ENCODE measurements at regions not wholly inside any gene's neighbourhood (a gene's known extent, or its start where the extent isn't known, plus 50 kb on each side); places are given as distances from the start of the nearest gene placed in this dataset.
A peak's percentile ranks its signal among the peaks of the same experiment; 100 is the strongest.

- Histone ChIP-seq H3K27me3 (ENCODE audit: control insufficient read depth, insufficient read depth, low read length) (no peaks in the 10 kb centered on the region), H3K36me3 (replicated peaks; ENCODE audit: control insufficient read depth, insufficient read depth, low read length) (no peaks in the 10 kb centered on the region), H3K4me3 (ENCODE audit: insufficient read depth, low read depth, low read length) (no peak overlapping the region)
- no peak for DNase-seq
Measured at GRCh38 chr7:68503400-68503799, 1094.9 kb upstream of the AUTS2 start.

GRCh38 chr7:68504716-68505115 is 1093.6 kb upstream of the AUTS2 start:
- DNase-seq = no peak
- no peaks in the 10 kb centered on the region for H3K27me3 ChIP-seq (ENCODE audit: control insufficient read depth, insufficient read depth, low read length)
- H3K36me3 ChIP-seq (replicated peaks; ENCODE audit: control insufficient read depth, insufficient read depth, low read length) = no peaks in the 10 kb centered on the region
- H3K4me3 ChIP-seq (ENCODE audit: insufficient read depth, low read depth, low read length) = no peak overlapping the region

- Histone ChIP-seq H3K27me3 (ENCODE audit: control insufficient read depth, insufficient read depth, low read length) (no peaks in the 10 kb centered on the region), H3K4me3 (ENCODE audit: insufficient read depth, low read depth, low read length) (no peak overlapping the region), H3K36me3 (replicated peaks; ENCODE audit: control insufficient read depth, insufficient read depth, low read length) (no peaks in the 10 kb centered on the region)
- no peak for DNase-seq
Measured at GRCh38 chr7:68505721-68506120, 1092.6 kb upstream of the AUTS2 start.

- Histone ChIP-seq H3K36me3 (replicated peaks; ENCODE audit: control insufficient read depth, insufficient read depth, low read length) (no peaks in the 10 kb centered on the region), H3K27me3 (ENCODE audit: control insufficient read depth, insufficient read depth, low read length) (no peaks in the 10 kb centered on the region), H3K4me3 (ENCODE audit: insufficient read depth, low read depth, low read length) (no peak overlapping the region)
- DNase-seq = no peak
Measured at GRCh38 chr7:68507668-68508067, 1090.6 kb upstream of the AUTS2 start.

GRCh38 chr7:68509054-68509453 is 1089.2 kb upstream of the AUTS2 start:
- Histone ChIP-seq H3K27me3 (ENCODE audit: control insufficient read depth, insufficient read depth, low read length) (no peaks in the 10 kb centered on the region), H3K36me3 (replicated peaks; ENCODE audit: control insufficient read depth, insufficient read depth, low read length) (no peaks in the 10 kb centered on the region), H3K4me3 (ENCODE audit: insufficient read depth, low read depth, low read length) (no peak overlapping the region)
- no peak for DNase-seq

GRCh38 chr7:68509603-68510002 is 1088.7 kb upstream of the AUTS2 start:
- Histone ChIP-seq H3K4me3 (ENCODE audit: insufficient read depth, low read depth, low read length) (no peak overlapping the region), H3K27me3 (ENCODE audit: control insufficient read depth, insufficient read depth, low read length) (no peaks in the 10 kb centered on the region), H3K36me3 (replicated peaks; ENCODE audit: control insufficient read depth, insufficient read depth, low read length) (no peaks in the 10 kb centered on the region)
- DNase-seq = no peak

- Histone ChIP-seq H3K4me3 (ENCODE audit: insufficient read depth, low read depth, low read length) (no peak overlapping the region), H3K27me3 (ENCODE audit: control insufficient read depth, insufficient read depth, low read length) (no peaks in the 10 kb centered on the region), H3K36me3 (replicated peaks; ENCODE audit: control insufficient read depth, insufficient read depth, low read length) (no peaks in the 10 kb centered on the region)
- no peak for DNase-seq
Measured at GRCh38 chr7:68511281-68511680, 1087.0 kb upstream of the AUTS2 start.

- Histone ChIP-seq H3K27me3 (ENCODE audit: control insufficient read depth, insufficient read depth, low read length) (no peaks in the 10 kb centered on the region), H3K36me3 (replicated peaks; ENCODE audit: control insufficient read depth, insufficient read depth, low read length) (no peaks in the 10 kb centered on the region), H3K4me3 (ENCODE audit: insufficient read depth, low read depth, low read length) (no peak overlapping the region)
- DNase-seq = no peak
Measured at GRCh38 chr7:68512466-68512865, 1085.8 kb upstream of the AUTS2 start.

- Histone ChIP-seq H3K27me3 (ENCODE audit: control insufficient read depth, insufficient read depth, low read length) (no peaks in the 10 kb centered on the region), H3K4me3 (ENCODE audit: insufficient read depth, low read depth, low read length) (no peak overlapping the region), H3K36me3 (replicated peaks; ENCODE audit: control insufficient read depth, insufficient read depth, low read length) (no peaks in the 10 kb centered on the region)
- no peak for DNase-seq
Measured at GRCh38 chr7:68518060-68518459, 1080.2 kb upstream of the AUTS2 start.

GRCh38 chr7:68524126-68524525 is 1074.1 kb upstream of the AUTS2 start:
- Histone ChIP-seq H3K27me3 (ENCODE audit: control insufficient read depth, insufficient read depth, low read length) (no peaks in the 10 kb centered on the region), H3K36me3 (replicated peaks; ENCODE audit: control insufficient read depth, insufficient read depth, low read length) (no peaks in the 10 kb centered on the region), H3K4me3 (ENCODE audit: insufficient read depth, low read depth, low read length) (no peak overlapping the region)
- DNase-seq = no peak

- DNase-seq = peak; percentile 20
- H3K36me3 ChIP-seq (replicated peaks; ENCODE audit: control insufficient read depth, insufficient read depth, low read length) = no peaks in the 10 kb centered on the region
- H3K4me3 ChIP-seq (ENCODE audit: insufficient read depth, low read depth, low read length) = no peak overlapping the region
- H3K27me3 ChIP-seq (ENCODE audit: control insufficient read depth, insufficient read depth, low read length) = no peaks in the 10 kb centered on the region
Measured at GRCh38 chr7:68529221-68529620, 1069.1 kb upstream of the AUTS2 start.

GRCh38 chr7:68535266-68535665 is 1063.0 kb upstream of the AUTS2 start:
- H3K36me3 ChIP-seq (replicated peaks; ENCODE audit: control insufficient read depth, insufficient read depth, low read length) = no peaks in the 10 kb centered on the region
- H3K27me3 ChIP-seq (ENCODE audit: control insufficient read depth, insufficient read depth, low read length) = no peaks in the 10 kb centered on the region
- no peak overlapping the region for H3K4me3 ChIP-seq (ENCODE audit: insufficient read depth, low read depth, low read length)
- DNase-seq = peak; percentile 15

- H3K36me3 ChIP-seq (replicated peaks; ENCODE audit: control insufficient read depth, insufficient read depth, low read length) = no peaks in the 10 kb centered on the region
- no peaks in the 10 kb centered on the region for H3K27me3 ChIP-seq (ENCODE audit: control insufficient read depth, insufficient read depth, low read length)
- no peak for DNase-seq
- H3K4me3 ChIP-seq (ENCODE audit: insufficient read depth, low read depth, low read length) = no peak overlapping the region
Measured at GRCh38 chr7:68537051-68537773, 1061.1 kb upstream of the AUTS2 start.

GRCh38 chr7:68537774-68538071 is 1060.6 kb upstream of the AUTS2 start:
- Histone ChIP-seq H3K36me3 (replicated peaks; ENCODE audit: control insufficient read depth, insufficient read depth, low read length) (no peaks in the 10 kb centered on the region), H3K4me3 (ENCODE audit: insufficient read depth, low read depth, low read length) (no peak overlapping the region), H3K27me3 (ENCODE audit: control insufficient read depth, insufficient read depth, low read length) (no peaks in the 10 kb centered on the region)
- peak; percentile 43 for DNase-seq

GRCh38 chr7:68542831-68543230 is 1055.4 kb upstream of the AUTS2 start:
- Histone ChIP-seq H3K4me3 (ENCODE audit: insufficient read depth, low read depth, low read length) (no peak overlapping the region), H3K36me3 (replicated peaks; ENCODE audit: control insufficient read depth, insufficient read depth, low read length) (no peaks in the 10 kb centered on the region)
- DNase-seq = no peak

GRCh38 chr7:68544851-68545250 is 1053.4 kb upstream of the AUTS2 start:
- H3K27me3 ChIP-seq (ENCODE audit: control insufficient read depth, insufficient read depth, low read length) = no peaks in the 10 kb centered on the region
- no peaks in the 10 kb centered on the region for H3K36me3 ChIP-seq (replicated peaks; ENCODE audit: control insufficient read depth, insufficient read depth, low read length)
- DNase-seq = no peak
- no peak overlapping the region for H3K4me3 ChIP-seq (ENCODE audit: insufficient read depth, low read depth, low read length)

More at GRCh38 chr7:68542831-68543230, 1055.4 kb upstream of the AUTS2 start:
- no peaks in the 10 kb centered on the region for H3K27me3 ChIP-seq (ENCODE audit: control insufficient read depth, insufficient read depth, low read length)
